Neutrophil (primary cell): ENCODE measurements at regions not wholly inside any gene's neighbourhood (a gene's known extent, or its start where the extent isn't known, plus 50 kb on each side); places are given as distances from the start of the nearest gene placed in this dataset.

Source experiments
- H3K27ac ChIP-seq: fragments of 200-600 bp; sonication (generic); 2 replicates; pipeline ENCODE4 v1.5.1; 2016; ENCODE audit warnings: mild to moderate bottlenecking, moderate library complexity
- H3K27me3 ChIP-seq: fragments of 200-600 bp; sonication (generic); 2 replicates; pipeline ENCODE4 v1.6.0; 2016; ENCODE audit warnings: mild to moderate bottlenecking
- H3K36me3 ChIP-seq: fragments of 200-600 bp; sonication (generic); 2 replicates; pipeline ENCODE4 v1.5.1; 2017
- H3K4me1 ChIP-seq, 2 experiments: fragments of 200-600 bp in 1 of 2; sonication (generic) in 1 of 2; 1 replicate in 1 of 2; 2 replicates in 1 of 2; pipeline versions ENCODE4 v1.5.1 to v1.6.1; 2013 to 2016; ENCODE audit warnings: low read depth in 1 of 2, low read length in 1 of 2, mild to moderate bottlenecking in 1 of 2, moderate library complexity in 1 of 2; ENCODE audit not compliant: control insufficient read depth in 1 of 2, insufficient read depth in 1 of 2
- H3K4me3 ChIP-seq, 2 experiments: fragments of 200-600 bp in 1 of 2; sonication (generic) in 1 of 2; 1 replicate in 1 of 2; 2 replicates in 1 of 2; pipeline ENCODE4 v1.5.1; 2013 to 2016; ENCODE audit warnings: low read depth in 1 of 2, low read length in 1 of 2, mild to moderate bottlenecking in 1 of 2, moderate library complexity in 1 of 2
- H3K9me3 ChIP-seq: fragments of 200-600 bp; sonication (generic); 2 replicates; pipeline ENCODE4 v1.5.1; 2016
- TF ChIP-seq, protein P1 (sequence below): fragments of 200-600 bp; sonication (generic); IDR thresholded peaks from 2 replicates; pipeline ENCODE4 v1.5.1; 2016; ENCODE audit warnings: antibody characterized with exemption

DNA sequence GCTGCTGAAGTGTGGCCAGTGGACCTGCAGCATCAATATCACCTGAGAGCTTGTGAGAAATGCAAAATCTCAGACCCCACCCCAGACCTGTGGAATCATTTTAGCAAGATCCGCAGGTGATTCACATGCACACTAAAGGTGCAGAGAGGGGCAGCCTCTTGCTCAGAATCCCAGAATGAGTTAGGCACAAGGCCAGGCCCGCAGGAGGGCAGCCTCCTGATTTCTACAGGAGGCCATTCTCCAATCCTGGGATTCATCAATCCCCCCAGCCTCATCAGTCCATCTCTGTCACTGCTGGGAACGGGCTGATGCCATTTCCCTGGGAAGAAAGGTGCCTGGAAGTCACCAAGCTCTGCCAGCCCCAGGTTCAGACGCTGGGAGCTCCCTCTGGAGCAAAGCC is 63.0 kb upstream of the GPR26 start:
- Histone ChIP-seq H3K27me3 (no peaks in the 10 kb centered on the region), H3K27ac (no peak overlapping the region), H3K4me3 (no peak overlapping the region), H3K36me3 (no peaks in the 10 kb centered on the region), H3K9me3 (no peaks in the 10 kb centered on the region), H3K4me1 (no peaks in the 10 kb centered on the region)
- TF ChIP-seq, protein P1, sequence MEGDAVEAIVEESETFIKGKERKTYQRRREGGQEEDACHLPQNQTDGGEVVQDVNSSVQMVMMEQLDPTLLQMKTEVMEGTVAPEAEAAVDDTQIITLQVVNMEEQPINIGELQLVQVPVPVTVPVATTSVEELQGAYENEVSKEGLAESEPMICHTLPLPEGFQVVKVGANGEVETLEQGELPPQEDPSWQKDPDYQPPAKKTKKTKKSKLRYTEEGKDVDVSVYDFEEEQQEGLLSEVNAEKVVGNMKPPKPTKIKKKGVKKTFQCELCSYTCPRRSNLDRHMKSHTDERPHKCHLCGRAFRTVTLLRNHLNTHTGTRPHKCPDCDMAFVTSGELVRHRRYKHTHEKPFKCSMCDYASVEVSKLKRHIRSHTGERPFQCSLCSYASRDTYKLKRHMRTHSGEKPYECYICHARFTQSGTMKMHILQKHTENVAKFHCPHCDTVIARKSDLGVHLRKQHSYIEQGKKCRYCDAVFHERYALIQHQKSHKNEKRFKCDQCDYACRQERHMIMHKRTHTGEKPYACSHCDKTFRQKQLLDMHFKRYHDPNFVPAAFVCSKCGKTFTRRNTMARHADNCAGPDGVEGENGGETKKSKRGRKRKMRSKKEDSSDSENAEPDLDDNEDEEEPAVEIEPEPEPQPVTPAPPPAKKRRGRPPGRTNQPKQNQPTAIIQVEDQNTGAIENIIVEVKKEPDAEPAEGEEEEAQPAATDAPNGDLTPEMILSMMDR: no peak

DNA sequence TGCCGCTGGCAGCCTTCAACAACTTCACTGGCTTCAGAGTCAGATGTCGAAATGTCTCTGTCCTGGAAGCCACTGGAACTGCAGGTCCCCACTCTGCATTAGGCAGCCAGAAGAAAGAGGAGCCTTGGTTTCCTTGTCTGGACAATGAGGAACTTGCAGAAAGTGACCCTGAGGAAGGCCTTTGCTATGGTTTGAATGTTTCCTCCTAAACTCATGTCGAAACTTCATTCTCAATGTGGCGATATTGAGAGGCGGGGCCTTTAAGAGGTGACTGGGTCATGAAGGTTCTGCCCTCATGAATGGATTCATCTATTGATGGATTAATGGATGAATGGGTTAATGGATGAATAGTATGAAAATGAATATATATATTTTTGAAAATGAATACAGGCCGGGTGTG is 61.6 kb upstream of the GPR26 start:
- TF ChIP-seq, protein P1: no peak
- H3K4me1 ChIP-seq: no peaks in the 10 kb centered on the region
- no peaks in the 10 kb centered on the region for H3K36me3 ChIP-seq
- H3K27ac ChIP-seq: no peak overlapping the region
- no peaks in the 10 kb centered on the region for H3K27me3 ChIP-seq
- H3K4me3 ChIP-seq: no peak overlapping the region
- no peaks in the 10 kb centered on the region for H3K9me3 ChIP-seq

DNA sequence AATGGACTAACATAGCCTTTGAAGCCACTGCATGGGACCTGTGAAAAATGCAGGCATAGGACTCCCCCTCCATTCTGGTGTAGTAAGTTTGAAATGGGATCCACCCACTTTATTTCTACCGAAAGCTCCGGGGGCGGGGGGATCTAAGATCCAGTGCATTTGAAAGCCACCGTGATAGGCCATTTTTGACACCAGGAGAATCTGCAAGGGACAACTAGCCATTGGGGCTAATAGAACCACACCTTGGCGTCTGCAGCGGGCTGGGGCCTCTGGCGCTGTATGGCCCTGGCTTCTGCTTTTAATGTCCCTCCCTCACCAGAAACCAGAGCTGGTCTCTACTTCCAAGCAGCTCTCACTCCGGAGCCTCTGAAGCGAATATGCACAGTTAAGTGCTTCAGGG is 60.1 kb upstream of the GPR26 start:
- TF ChIP-seq, protein P1: no peak
- Histone ChIP-seq H3K27ac (no peak overlapping the region), H3K4me3 (no peak overlapping the region), H3K36me3 (no peaks in the 10 kb centered on the region), H3K9me3 (no peaks in the 10 kb centered on the region), H3K27me3 (no peaks in the 10 kb centered on the region), H3K4me1 (no peaks in the 10 kb centered on the region)

DNA sequence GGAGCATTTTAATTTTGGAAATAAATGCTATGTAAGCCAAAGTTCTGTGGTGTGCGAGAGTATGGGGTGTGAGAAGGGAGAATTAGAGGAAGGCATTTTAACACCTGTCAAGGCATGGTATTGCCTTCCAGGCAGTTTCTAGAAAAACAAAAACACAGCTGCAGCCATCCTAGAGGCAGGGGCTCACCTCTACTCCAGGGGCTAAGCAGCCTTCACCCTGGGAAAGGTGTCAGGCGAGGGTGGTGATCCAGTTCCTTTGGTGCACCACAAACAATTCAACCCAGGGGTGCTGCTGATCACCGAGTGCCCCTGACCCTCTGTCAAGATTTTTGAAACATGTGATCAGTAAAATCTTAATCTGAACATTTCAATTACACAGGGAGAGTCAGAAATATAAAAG is 59.2 kb upstream of the GPR26 start:
- no peaks in the 10 kb centered on the region for H3K9me3 ChIP-seq
- H3K4me3 ChIP-seq: no peak overlapping the region
- TF ChIP-seq, protein P1: no peak
- H3K36me3 ChIP-seq: no peaks in the 10 kb centered on the region
- no peaks in the 10 kb centered on the region for H3K4me1 ChIP-seq
- H3K27ac ChIP-seq: no peak overlapping the region
- H3K27me3 ChIP-seq: no peaks in the 10 kb centered on the region

DNA sequence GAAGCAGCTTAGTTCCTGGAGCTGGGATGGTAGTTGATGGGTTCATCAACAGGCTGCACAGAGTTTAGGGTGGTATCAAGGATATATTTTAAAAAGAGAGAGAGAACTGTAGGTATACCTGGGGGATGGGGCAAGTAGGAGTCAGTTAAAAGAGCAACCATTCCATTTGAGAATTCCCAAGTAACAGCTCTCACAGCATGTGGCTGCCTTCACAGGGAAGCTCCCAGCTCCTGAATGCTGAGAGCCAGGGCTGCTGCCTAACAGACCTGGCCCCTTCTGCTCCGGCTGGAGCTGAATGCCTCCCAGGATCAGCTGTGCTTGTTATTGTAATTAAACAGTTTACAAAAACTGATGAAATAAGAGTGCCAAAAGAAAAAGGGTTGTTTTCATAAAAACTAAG is 58.8 kb upstream of the GPR26 start:
- Histone ChIP-seq H3K27ac (no peak overlapping the region), H3K9me3 (no peaks in the 10 kb centered on the region), H3K36me3 (no peaks in the 10 kb centered on the region), H3K4me1 (no peaks in the 10 kb centered on the region), H3K4me3 (no peak overlapping the region), H3K27me3 (no peaks in the 10 kb centered on the region)
- TF ChIP-seq, protein P1: no peak

DNA sequence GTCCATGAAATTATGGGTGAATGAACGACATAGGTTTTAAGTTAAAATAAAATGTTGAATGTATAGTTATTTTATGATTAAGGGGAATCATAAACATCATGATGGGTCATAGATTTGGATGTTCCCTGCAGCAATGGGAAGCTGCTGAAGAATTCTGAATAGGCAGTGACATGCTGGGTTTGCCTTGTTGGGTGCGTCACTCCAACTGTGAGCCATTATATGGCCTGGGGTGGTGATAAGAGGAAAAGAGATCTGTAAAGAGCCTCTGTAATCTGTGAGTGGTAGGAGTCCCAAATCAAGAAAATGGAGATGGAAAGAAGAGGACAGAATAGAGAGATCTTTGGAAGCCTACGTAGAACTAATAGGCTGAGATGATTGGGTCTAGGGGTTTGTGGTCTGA is 58.1 kb upstream of the GPR26 start:
- Histone ChIP-seq H3K9me3 (no peaks in the 10 kb centered on the region), H3K27ac (no peak overlapping the region), H3K27me3 (no peaks in the 10 kb centered on the region), H3K36me3 (no peaks in the 10 kb centered on the region), H3K4me3 (no peak overlapping the region), H3K4me1 (no peaks in the 10 kb centered on the region)
- TF ChIP-seq, protein P1: no peak
